Fibroblast of lung (primary cell): ENCODE measurements at regions not wholly inside any gene's neighbourhood (a gene's known extent, or its start where the extent isn't known, plus 50 kb on each side); places are given as distances from the start of the nearest gene placed in this dataset.

Source experiments
- EZH2 ChIP-seq: IDR thresholded peaks from 2 replicates; pipeline ENCODE4 v1.5.1; 2012; ENCODE audit warnings: low read length, control low read depth, mild to moderate bottlenecking; ENCODE audit errors: missing control alignments
- TF ChIP-seq, protein P1 (sequence below), 2 donors: IDR thresholded peaks in 1 of 2; conservative IDR thresholded peaks in 1 of 2; 1 replicate in 1 of 2; 2 replicates in 1 of 2; pipeline ENCODE4 v1.5.1; 2011 to 2012; ENCODE audit warnings: low read length in 2 of 2, control low read depth in 1 of 2, inconsistent platforms in 1 of 2, low read depth in 1 of 2, mild to moderate bottlenecking in 1 of 2

DNA sequence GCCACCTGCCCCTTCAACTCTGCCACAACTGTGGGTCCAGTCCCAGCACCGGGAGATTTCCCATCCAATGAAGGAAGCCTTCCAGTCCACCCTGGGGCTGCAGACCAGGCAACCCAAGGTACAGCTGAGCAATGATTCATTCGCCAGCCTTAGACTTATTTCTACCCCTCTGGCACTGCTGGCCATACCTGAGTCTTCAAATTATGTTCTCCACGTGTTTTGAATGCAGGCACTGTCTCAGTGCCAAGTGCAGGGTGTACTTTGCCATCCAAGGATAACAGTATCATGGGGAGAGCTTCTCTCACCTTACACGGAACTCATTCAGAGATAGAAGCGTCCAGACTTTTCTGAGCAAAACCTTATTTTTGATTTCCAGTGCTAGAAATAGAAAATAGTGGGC is 175.6 kb downstream of the ZFP64 start:
- TF ChIP-seq, protein P1, sequence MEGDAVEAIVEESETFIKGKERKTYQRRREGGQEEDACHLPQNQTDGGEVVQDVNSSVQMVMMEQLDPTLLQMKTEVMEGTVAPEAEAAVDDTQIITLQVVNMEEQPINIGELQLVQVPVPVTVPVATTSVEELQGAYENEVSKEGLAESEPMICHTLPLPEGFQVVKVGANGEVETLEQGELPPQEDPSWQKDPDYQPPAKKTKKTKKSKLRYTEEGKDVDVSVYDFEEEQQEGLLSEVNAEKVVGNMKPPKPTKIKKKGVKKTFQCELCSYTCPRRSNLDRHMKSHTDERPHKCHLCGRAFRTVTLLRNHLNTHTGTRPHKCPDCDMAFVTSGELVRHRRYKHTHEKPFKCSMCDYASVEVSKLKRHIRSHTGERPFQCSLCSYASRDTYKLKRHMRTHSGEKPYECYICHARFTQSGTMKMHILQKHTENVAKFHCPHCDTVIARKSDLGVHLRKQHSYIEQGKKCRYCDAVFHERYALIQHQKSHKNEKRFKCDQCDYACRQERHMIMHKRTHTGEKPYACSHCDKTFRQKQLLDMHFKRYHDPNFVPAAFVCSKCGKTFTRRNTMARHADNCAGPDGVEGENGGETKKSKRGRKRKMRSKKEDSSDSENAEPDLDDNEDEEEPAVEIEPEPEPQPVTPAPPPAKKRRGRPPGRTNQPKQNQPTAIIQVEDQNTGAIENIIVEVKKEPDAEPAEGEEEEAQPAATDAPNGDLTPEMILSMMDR (conservative IDR thresholded peaks at IDR 0.05 in 1 of 2, IDR thresholded peaks at IDR 0.05 in 1 of 2; ENCODE audit: low read depth in 1 of 2, low read length in 2 of 2): no peak
- TF ChIP-seq EZH2: no peak
